HG03342 (cell line): ENCODE measurements at regions not wholly inside any gene's neighbourhood (a gene's known extent, or its start where the extent isn't known, plus 50 kb on each side); places are given as distances from the start of the nearest gene placed in this dataset.

Experiments
- ATAC-seq: cut with Tn5 transposase; IDR thresholded peaks from one replicate; pipeline ENCODE4 v1.9.1; 2021; ENCODE audit warnings: mild to moderate bottlenecking, moderate library complexity; ENCODE audit not compliant: unreplicated experiment

- no peak for ATAC-seq
Measured at GRCh38 chr19:28429356-28429755, 783.6 kb downstream of the UQCRFS1 start.

GRCh38 chr19:28428663-28429348 is 784.1 kb downstream of the UQCRFS1 start:
- ATAC-seq: no peak

GRCh38 chr19:28427376-28428083 is 785.4 kb downstream of the UQCRFS1 start:
- no peak for ATAC-seq

GRCh38 chr19:28426730-28427225 is 786.2 kb downstream of the UQCRFS1 start:
- no peak for ATAC-seq

- ATAC-seq: no peak
Measured at GRCh38 chr19:28426110-28426729, 786.7 kb downstream of the UQCRFS1 start.

GRCh38 chr19:28425046-28425931 is 787.7 kb downstream of the UQCRFS1 start:
- ATAC-seq: no peak

GRCh38 chr19:28424662-28425045 is 788.3 kb downstream of the UQCRFS1 start:
- no peak for ATAC-seq

- ATAC-seq: no peak
Measured at GRCh38 chr19:28424077-28424476, 788.9 kb downstream of the UQCRFS1 start.

- no peak for ATAC-seq
Measured at GRCh38 chr19:28422791-28423650, 789.9 kb downstream of the UQCRFS1 start.

GRCh38 chr19:28422046-28422445 is 790.9 kb downstream of the UQCRFS1 start:
- ATAC-seq: no peak

- ATAC-seq: no peak
Measured at GRCh38 chr19:28420811-28421550, 792.0 kb downstream of the UQCRFS1 start.

GRCh38 chr19:28419312-28419711 is 793.6 kb downstream of the UQCRFS1 start:
- ATAC-seq: no peak

- no peak for ATAC-seq
Measured at GRCh38 chr19:28417361-28417760, 795.6 kb downstream of the UQCRFS1 start.

GRCh38 chr19:28416245-28416644 is 796.7 kb downstream of the UQCRFS1 start:
- ATAC-seq: no peak

- no peak for ATAC-seq
Measured at GRCh38 chr19:28414748-28415147, 798.2 kb downstream of the UQCRFS1 start.

GRCh38 chr19:28409859-28410258 is 803.1 kb downstream of the UQCRFS1 start:
- ATAC-seq: no peak

GRCh38 chr19:28406966-28407365 is 806.0 kb downstream of the UQCRFS1 start:
- no peak for ATAC-seq

GRCh38 chr19:28405346-28405742 is 807.6 kb downstream of the UQCRFS1 start:
- ATAC-seq: no peak

- no peak for ATAC-seq
Measured at GRCh38 chr19:28404472-28404871, 808.5 kb downstream of the UQCRFS1 start.
